LNCAP (cell line): ENCODE measurements at regions not wholly inside any gene's neighbourhood (a gene's known extent, or its start where the extent isn't known, plus 50 kb on each side); places are given as distances from the start of the nearest gene placed in this dataset.

Experiments used
- CTCF ChIP-seq: fragments of 450-650 bp; IDR thresholded peaks from 2 replicates; pipeline ENCODE4 v1.5.1; 2017; ENCODE audit warnings: mild to moderate bottlenecking

- TF ChIP-seq CTCF, result no peak
Measured at GRCh38 chr2:183511154-183511553, 386.9 kb downstream of the NUP35 start.

GRCh38 chr2:183519371-183520056 lies 395.3 kb downstream of the NUP35 start:
- TF ChIP-seq CTCF, result no peak

- no peak for TF ChIP-seq CTCF
Measured at GRCh38 chr2:183521911-183522310, 397.7 kb downstream of the NUP35 start.

DNA sequence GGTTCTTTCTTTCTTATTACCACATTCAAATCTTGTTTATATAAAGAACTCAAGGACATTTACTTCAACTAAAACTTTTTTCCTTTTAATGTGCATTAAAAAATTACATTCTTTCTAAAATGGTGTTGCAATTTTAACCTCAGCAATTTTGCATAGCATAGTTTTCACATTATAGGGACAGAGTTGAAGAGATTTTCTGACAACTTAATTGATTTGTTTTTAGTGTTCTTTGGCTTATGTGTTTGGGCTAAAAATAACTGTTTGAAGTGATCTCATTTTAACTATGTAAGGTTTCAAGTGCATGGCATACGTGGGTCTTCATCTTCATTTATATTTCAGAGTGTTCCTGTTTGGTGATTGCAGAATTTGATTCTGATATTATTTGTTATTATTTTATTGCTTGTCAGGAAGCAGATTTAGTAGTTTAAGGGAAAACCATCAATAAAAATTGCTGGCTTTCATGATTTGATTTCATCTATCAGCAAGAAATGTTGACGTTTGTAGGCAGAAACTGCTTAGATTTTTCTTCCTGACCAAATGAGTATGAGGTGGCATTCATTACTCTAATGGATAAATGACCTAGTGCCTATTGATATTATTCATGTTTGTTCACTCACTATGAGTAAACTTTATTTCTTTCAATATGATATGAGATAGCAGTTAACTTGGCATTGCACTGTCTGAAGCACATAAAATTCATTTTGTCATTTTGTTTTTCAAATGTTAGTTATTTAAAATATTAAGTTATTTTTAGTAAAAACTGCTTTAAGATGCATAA lies 398.4 kb downstream of the NUP35 start:
- no peak for TF ChIP-seq CTCF

- no peak for TF ChIP-seq CTCF
Measured at GRCh38 chr2:183530333-183530901, 406.2 kb downstream of the NUP35 start.

GRCh38 chr2:183532514-183532913 lies 408.3 kb downstream of the NUP35 start:
- no peak for TF ChIP-seq CTCF

- no peak for TF ChIP-seq CTCF
Measured at GRCh38 chr2:183533021-183533420, 408.8 kb downstream of the NUP35 start.
